ENCODE measurements at regions not wholly inside any gene's neighbourhood (a gene's known extent, or its start where the extent isn't known, plus 50 kb on each side); places are given as distances from the start of the nearest gene placed in this dataset.
"Not testable (repeated sequence)": the region's sequence is repeated elsewhere in the genome, so short reads cannot be mapped to it uniquely, and the experiment has no call there.

DNA sequence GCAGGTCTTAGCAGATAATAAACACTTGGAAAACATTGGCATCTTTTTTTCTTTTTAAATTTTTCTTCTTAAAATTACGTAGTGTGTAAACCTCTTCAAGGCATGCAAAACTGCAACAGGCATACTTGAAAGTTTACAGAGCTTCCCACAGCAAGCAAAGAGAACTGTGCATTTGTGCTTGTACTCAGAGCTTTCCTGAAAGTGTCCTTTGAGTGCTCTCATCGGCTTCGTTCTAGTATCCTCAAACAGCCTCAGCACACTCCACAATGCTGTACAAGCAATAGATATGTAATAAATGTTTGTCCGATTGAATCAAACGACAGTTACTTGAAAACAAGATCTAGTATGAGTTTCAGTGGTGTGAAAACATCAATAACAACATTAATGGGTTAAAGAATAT, 227.5 kb downstream of the PAPSS1 start:
- Histone ChIP-seq H3K27ac (ENCODE audit: low read depth) (no peak overlapping the region), H3K4me3 (ENCODE audit: low read depth, low read length) (no peak overlapping the region), H3K36me3 (ENCODE audit: insufficient read depth) (no peaks in the 10 kb centered on the region), H3K4me1 (ENCODE audit: insufficient read depth) (no peaks in the 10 kb centered on the region)
- WGBS: 76% methylated on average over 5 of the region's 5 CpGs
- no peak for DNase-seq (ENCODE audit: extremely low spot score)

DNA sequence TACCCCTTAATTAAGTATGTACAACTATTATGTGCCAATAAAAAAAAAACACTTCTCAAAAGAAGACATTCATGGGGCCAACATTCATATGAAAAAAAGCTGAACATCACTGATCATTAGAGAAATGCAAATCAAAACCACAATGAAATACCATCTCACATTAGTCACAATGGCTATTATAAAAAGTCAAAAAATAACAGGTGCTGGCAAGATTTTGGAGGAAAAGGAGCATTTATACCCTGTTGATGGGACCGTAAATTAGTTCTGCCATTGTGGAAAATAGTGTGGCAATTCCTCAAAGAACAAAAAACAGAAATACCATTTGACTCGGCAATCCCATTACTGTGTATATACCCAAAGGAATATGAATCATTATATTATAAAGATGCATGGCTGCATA, 229.9 kb downstream of the PAPSS1 start:
- no peak overlapping the region for H3K4me3 ChIP-seq (ENCODE audit: low read depth, low read length)
- H3K4me1 ChIP-seq (ENCODE audit: insufficient read depth): no peaks in the 10 kb centered on the region
- no peaks in the 10 kb centered on the region for H3K36me3 ChIP-seq (ENCODE audit: insufficient read depth)
- 94% methylated on average over 2 of the region's 2 CpGs for WGBS
- DNase-seq (ENCODE audit: extremely low spot score): no peak
- no peak overlapping the region for H3K27ac ChIP-seq (ENCODE audit: low read depth)

DNA sequence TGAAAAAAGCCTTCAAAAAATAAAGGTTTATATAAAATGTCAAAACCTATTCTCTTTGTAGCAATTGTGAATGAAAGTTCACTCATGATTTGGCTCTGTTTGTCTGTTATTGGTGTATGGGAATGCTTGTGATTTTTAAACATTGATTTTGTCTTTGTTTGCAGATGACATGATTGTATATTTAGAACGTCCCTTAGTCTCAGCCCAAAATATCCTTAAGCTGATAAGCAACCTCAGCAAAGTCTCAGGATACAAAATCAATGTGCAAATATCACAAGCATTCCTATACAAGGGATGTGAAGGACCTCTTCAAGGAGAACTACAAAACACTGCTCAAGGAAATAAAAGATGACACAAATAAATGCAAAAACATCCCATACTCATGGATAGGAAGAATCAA, 236.4 kb downstream of the PAPSS1 start:
- DNase-seq (ENCODE audit: extremely low spot score); H3K36me3 ChIP-seq (ENCODE audit: insufficient read depth); H3K4me3 ChIP-seq (ENCODE audit: low read depth, low read length); H3K27ac ChIP-seq (ENCODE audit: low read depth); H3K4me1 ChIP-seq (ENCODE audit: insufficient read depth): not testable (repeated sequence)
- 38% methylated on average over 1 of the region's 1 CpG for WGBS

DNA sequence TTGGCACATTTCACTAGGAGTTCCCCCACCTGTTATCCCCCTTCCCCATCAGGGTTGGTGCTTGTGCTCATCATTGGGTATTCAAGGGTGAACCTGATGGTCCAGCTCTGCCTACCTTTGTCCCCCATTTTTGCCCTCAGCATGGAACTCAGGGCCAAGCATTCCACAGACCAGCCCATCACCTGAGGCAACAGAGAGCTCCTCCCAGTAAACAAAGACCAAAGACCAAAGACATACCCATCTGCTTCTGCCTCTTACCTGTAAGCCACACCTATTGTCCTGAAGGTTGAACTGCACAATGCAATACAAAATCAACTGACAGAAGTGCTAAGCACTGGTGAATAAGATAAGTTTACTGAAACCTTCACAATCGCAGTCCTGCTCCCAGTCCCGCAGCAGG, 237.5 kb downstream of the PAPSS1 start:
- no peak for DNase-seq (ENCODE audit: extremely low spot score)
- Histone ChIP-seq H3K4me3 (ENCODE audit: low read depth, low read length) (no peak overlapping the region), H3K36me3 (ENCODE audit: insufficient read depth) (no peaks in the 10 kb centered on the region), H3K27ac (ENCODE audit: low read depth) (no peak overlapping the region), H3K4me1 (ENCODE audit: insufficient read depth) (no peaks in the 10 kb centered on the region)
- WGBS: 94% methylated on average over 2 of the region's 2 CpGs

DNA sequence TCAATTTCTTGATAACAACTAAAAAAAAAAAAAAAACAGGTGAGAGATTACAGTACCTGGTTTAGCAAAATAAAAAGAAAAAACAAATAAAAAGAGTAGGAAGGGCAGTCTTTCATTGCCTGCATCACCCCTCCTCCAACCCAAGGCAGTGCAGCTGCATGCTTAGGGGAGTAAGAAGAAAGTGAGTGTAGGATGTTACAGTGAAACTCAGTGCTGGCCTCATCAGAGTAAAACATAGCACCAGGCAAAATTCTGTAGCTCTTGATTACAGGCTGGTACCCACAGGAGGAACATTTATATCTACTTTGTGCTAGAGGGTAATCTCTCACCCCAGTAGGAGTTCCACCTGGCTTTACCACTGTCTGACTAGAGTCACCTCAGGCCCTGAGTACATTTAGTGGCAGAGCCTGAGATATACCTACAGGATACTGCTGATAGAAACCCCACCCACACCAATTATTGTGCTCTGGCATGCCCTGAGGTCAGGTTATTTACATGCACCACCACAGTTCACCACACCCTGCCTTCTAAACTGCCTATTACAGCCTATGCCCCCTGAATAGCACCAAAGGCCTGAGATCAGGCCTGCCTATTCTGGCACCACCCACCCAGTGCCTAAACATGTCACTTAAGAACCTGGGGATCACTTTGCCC, 241.6 kb downstream of the PAPSS1 start:
- Histone ChIP-seq H3K27ac (ENCODE audit: low read depth) (no peak overlapping the region), H3K36me3 (ENCODE audit: insufficient read depth) (no peaks in the 10 kb centered on the region), H3K4me3 (ENCODE audit: low read depth, low read length) (no peak overlapping the region), H3K4me1 (ENCODE audit: insufficient read depth) (no peaks in the 10 kb centered on the region)
- no peak for DNase-seq (ENCODE audit: extremely low spot score)

DNA sequence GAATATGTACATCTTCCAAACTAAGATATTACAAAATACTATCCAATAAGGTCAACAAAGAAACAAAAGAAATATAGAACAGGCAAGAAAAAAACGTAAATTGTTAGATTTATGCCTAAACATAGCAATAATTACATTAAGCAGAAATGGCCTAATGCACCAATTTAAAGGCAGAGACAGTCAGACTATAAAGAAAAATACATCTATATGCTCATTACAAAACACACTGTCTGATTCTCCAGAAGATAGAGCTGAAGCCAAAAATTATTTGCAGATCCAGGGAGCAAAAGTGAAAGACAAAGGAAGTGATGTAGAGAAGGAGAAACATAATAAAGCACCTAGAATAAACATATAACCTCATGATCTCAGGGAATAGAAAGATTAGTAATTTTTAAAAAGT, 246.9 kb downstream of the PAPSS1 start:
- Histone ChIP-seq H3K36me3 (ENCODE audit: insufficient read depth) (no peaks in the 10 kb centered on the region), H3K4me1 (ENCODE audit: insufficient read depth) (no peaks in the 10 kb centered on the region), H3K27ac (ENCODE audit: low read depth) (no peak overlapping the region), H3K4me3 (ENCODE audit: low read depth, low read length) (no peak overlapping the region)
- WGBS: 28% methylated on average over 1 of the region's 1 CpG
- no peak for DNase-seq (ENCODE audit: extremely low spot score)

DNA sequence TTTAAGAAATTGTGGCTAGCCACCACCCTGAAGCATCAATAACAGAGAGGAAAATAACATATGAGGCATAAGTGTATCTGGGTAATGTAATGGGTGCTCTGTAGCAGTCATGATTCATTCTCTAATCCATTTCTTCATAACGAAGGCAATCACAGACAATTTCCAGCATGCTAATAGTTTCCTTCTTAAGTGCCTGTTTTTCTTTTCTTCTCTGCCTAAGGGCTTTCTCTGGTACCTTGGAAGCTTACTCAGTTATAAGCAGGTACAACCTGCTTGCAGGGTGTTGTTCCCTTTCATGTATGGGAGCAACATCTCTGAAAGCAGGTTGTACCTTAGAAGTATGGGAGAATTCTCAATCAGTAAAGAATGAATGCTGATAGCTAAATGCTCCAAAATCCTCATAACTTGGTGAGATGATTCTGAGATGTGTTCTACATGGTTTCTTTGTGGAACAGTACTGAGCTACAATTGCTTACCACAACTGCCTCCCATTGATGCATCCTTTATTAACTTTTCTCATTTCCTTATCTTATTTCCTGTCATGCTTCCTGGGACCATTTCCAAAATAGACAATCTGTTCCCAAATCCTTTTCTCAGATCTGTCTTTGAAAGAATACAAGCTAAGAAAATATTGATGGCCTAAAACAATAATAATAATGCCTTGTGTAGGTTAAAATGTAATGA, 247.6 kb downstream of the PAPSS1 start:
- no peaks in the 10 kb centered on the region for H3K4me1 ChIP-seq (ENCODE audit: insufficient read depth)
- H3K4me3 ChIP-seq (ENCODE audit: low read depth, low read length): no peak overlapping the region
- no peaks in the 10 kb centered on the region for H3K36me3 ChIP-seq (ENCODE audit: insufficient read depth)
- no peak for DNase-seq (ENCODE audit: extremely low spot score)
- no peak overlapping the region for H3K27ac ChIP-seq (ENCODE audit: low read depth)
- WGBS: 74% methylated on average over 1 of the region's 1 CpG

DNA sequence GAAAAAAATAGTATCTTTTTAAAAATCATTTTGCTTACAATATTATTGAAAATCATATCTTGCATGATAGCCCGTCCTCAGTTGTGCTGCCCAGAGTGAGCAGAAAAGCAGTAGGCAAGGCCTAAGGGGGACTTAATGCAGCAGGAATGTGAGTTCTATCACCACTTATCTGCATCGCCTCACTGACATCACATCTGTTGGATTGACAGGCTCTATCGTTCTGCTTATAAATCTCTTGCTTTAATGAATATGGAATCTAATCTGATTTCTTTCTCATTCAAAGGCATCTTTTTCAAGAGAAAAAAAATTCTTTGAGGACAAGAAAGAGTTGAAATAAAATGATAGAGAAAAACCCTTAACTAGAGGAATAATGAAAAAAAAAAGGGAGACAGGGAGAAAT, 249.9 kb downstream of the PAPSS1 start:
- H3K36me3 ChIP-seq (ENCODE audit: insufficient read depth): no peaks in the 10 kb centered on the region
- DNase-seq (ENCODE audit: extremely low spot score): no peak
- H3K27ac ChIP-seq (ENCODE audit: low read depth): no peak overlapping the region
- H3K4me3 ChIP-seq (ENCODE audit: low read depth, low read length): no peak overlapping the region
- H3K4me1 ChIP-seq (ENCODE audit: insufficient read depth): no peaks in the 10 kb centered on the region
- WGBS: 86% methylated on average over 3 of the region's 3 CpGs

DNA sequence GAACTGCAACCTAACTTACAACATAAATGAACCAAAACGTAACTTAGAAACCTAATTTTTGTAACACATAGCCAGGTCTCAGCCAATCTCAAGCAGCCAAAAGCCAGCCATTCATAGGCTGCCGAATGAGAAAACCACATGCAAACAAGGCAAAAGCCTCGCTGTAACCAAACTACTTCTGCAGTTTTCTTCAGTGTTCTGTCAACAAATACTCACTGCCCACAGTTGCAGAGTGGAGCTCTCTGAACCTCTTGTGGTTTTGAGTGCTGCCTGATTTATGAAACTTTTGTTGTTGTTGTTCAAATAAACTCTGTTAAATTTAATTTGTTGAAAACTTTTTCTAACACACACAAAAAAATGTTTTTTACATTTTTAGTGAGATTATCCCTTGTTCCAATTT, 251.2 kb downstream of the PAPSS1 start:
- no peak overlapping the region for H3K4me3 ChIP-seq (ENCODE audit: low read depth, low read length)
- WGBS: 74% methylated on average over 3 of the region's 3 CpGs
- no peak for DNase-seq (ENCODE audit: extremely low spot score)
- no peak overlapping the region for H3K27ac ChIP-seq (ENCODE audit: low read depth)
- no peaks in the 10 kb centered on the region for H3K4me1 ChIP-seq (ENCODE audit: insufficient read depth)
- H3K36me3 ChIP-seq (ENCODE audit: insufficient read depth): no peaks in the 10 kb centered on the region

DNA sequence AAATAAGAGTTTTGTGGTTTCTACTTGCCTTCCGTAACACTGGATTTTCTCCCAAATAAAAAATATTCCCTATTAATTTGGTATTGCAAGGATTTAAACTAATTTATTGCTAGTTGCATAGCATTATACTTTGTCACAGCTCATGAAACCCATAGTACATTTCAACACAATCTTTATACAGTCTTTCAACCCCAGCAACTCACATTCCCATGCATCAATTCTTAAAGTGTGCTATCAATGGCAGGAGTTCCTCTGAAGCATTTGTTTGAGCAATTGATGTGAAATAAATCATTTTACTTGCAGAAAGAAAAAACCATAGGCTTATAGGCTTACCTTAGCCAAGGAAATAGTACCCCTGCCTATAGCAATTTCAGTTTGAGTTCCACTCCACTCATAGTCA, 251.9 kb downstream of the PAPSS1 start:
- Histone ChIP-seq H3K36me3 (ENCODE audit: insufficient read depth) (no peaks in the 10 kb centered on the region), H3K4me1 (ENCODE audit: insufficient read depth) (no peaks in the 10 kb centered on the region), H3K4me3 (ENCODE audit: low read depth, low read length) (no peak overlapping the region), H3K27ac (ENCODE audit: low read depth) (no peak overlapping the region)
- WGBS: 96% methylated on average over 1 of the region's 1 CpG
- DNase-seq (ENCODE audit: extremely low spot score): no peak

DNA sequence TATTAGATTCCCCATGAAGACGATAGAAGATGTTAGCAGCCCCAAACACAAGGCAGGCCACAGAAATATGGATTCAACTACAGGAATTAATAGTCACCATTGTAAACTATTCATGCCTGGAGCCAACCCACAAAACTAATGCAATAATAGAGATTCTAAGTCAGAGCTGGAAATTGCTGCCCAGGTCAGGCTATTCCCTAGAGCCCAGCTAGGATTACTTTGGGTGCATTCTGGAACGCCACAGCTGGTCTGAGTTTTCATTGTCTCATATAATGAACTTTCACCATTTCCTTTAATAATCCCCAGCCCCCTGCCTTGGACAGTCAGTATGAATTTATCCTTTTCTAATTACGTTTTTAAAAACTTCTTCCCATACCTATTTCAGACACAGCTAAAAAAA, 252.6 kb downstream of the PAPSS1 start:
- H3K4me1 ChIP-seq (ENCODE audit: insufficient read depth): no peaks in the 10 kb centered on the region
- DNase-seq (ENCODE audit: extremely low spot score): no peak
- H3K27ac ChIP-seq (ENCODE audit: low read depth): no peak overlapping the region
- no peak overlapping the region for H3K4me3 ChIP-seq (ENCODE audit: low read depth, low read length)
- no peaks in the 10 kb centered on the region for H3K36me3 ChIP-seq (ENCODE audit: insufficient read depth)
- WGBS: 73% methylated on average over 3 of the region's 3 CpGs

DNA sequence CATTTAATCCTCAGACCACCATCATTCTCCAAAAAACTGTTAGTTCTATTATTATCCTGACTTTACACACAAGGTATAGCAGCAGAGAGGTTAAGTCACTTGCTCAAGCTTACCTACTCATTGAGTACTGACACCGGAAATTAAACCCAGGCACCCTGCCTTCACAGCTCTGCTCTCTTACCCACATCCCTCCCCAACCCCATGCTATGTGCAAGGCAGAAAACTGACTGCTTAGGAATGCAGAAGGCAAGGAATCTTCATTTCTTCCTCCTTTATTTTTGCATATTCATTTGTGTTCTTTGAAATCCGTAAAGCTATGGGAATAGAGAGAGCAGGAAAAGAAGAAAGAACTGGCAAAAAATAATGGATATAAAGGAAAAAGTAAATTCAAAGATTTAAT, 261.8 kb downstream of the PAPSS1 start:
- no peak overlapping the region for H3K4me3 ChIP-seq (ENCODE audit: low read depth, low read length)
- no peak overlapping the region for H3K27ac ChIP-seq (ENCODE audit: low read depth)
- no peak for DNase-seq (ENCODE audit: extremely low spot score)
- 87% methylated on average over 2 of the region's 2 CpGs for WGBS
- H3K36me3 ChIP-seq (ENCODE audit: insufficient read depth): no peaks in the 10 kb centered on the region
- no peaks in the 10 kb centered on the region for H3K4me1 ChIP-seq (ENCODE audit: insufficient read depth)

DNA sequence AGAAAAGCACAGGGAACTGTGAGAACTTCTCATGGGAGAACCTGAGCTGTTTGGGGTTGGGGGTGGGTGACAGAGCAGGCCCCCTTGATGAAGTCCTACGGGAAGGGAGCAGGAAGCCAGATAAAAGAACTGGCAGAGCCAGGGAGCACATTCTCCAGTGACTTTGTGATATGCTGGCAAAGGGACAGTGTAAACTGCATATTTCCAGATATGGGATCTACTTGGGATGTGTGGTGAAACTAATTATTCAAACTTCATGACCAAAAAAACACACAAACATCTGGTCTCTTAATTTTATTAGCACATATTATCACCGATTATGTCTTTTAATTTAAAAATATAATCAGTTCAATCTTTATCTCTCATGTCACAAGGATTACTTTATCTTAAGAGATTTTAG, 266.0 kb downstream of the PAPSS1 start:
- H3K27ac ChIP-seq (ENCODE audit: low read depth): no peak overlapping the region
- 38% methylated on average over 2 of the region's 2 CpGs for WGBS
- DNase-seq (ENCODE audit: extremely low spot score): no peak
- no peaks in the 10 kb centered on the region for H3K4me1 ChIP-seq (ENCODE audit: insufficient read depth)
- no peak overlapping the region for H3K4me3 ChIP-seq (ENCODE audit: low read depth, low read length)
- H3K36me3 ChIP-seq (ENCODE audit: insufficient read depth): no peaks in the 10 kb centered on the region

DNA sequence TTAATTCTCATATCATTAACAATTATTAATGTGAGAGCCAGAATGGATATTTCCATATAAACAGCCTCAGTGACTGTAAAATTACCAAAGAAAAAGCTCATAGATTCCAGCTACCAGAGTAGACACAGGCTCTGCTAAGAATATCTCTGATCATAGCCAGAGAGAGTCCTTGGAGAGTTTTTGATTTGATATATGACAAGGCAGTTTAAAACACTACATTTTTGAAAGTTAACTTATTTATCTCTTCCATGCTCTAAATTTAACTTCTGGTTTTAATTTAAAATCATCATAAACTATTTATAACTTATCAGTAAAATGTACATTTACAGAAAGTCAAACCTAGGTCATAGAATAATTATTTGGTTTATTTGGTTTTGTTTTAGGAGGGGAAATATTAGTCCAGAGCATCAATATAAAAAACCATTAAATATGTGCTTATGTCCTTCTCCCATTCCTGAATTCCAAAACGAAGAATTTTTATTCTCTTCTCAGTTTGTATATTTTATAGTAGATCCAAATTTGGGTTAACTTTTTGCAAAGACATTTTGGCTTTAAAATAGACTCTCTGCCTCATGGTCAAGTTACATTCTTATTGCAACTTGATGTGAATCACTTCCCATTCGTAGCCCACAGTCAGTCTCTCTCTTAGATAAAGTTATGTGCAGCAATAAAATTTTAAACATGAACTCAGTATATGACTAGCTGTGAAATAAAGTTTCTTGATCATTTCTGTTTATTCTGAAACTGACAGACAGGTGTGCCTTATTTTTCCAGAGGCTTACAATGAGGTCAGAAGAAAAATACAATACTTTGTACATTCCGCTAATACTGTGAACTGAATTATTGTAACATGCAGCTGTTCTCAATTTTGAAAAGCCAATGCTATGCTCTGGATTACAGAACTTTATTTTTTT, 267.1 kb downstream of the PAPSS1 start:
- no peak for DNase-seq (ENCODE audit: extremely low spot score)
- H3K4me3 ChIP-seq (ENCODE audit: low read depth, low read length): no peak overlapping the region
- no peaks in the 10 kb centered on the region for H3K4me1 ChIP-seq (ENCODE audit: insufficient read depth)
- no peaks in the 10 kb centered on the region for H3K36me3 ChIP-seq (ENCODE audit: insufficient read depth)
- no peak overlapping the region for H3K27ac ChIP-seq (ENCODE audit: low read depth)
- WGBS: 41% methylated on average over 3 of the region's 3 CpGs

Data from urinary bladder (tissue), 3 donors.